Upper lobe of left lung (tissue), 4 donors: ENCODE measurements at regions not wholly inside any gene's neighbourhood (a gene's known extent, or its start where the extent isn't known, plus 50 kb on each side); places are given as distances from the start of the nearest gene placed in this dataset.

Source experiments
- CTCF ChIP-seq, 6 experiments: fragments of 450-650 bp in 4 of 6; fragments of 200-600 bp in 2 of 6; sonication (generic) in 2 of 6; IDR thresholded peaks; one replicate each; pipeline ENCODE4 v1.5.1; 2016 to 2019; ENCODE audit warnings: antibody characterized with exemption in 6 of 6
- POLR2A ChIP-seq, 4 donors: fragments of 450-650 bp; IDR thresholded peaks; one replicate each; pipeline ENCODE4 v1.5.1; 2016 to 2017; ENCODE audit warnings: antibody characterized with exemption in 4 of 4, mild to moderate bottlenecking in 2 of 4
- POLR2AphosphoS5 ChIP-seq, 2 donors: sonication (generic); formaldehyde crosslinking; IDR thresholded peaks; one replicate each; pipeline ENCODE4 v1.5.1; 2017; ENCODE audit warnings: antibody characterized with exemption in 2 of 2

- TF ChIP-seq CTCF (IDR thresholded peaks at IDR 0.05) (no peak), POLR2AphosphoS5 (IDR thresholded peaks at IDR 0.05) (no peak), POLR2A (IDR thresholded peaks at IDR 0.05) (no peak)
Measured at GRCh38 chr1:227508431-227508830, 54.9 kb upstream of the ZNF678 start.
